ENCODE measurements at regions not wholly inside any gene's neighbourhood (a gene's known extent, or its start where the extent isn't known, plus 50 kb on each side); places are given as distances from the start of the nearest gene placed in this dataset.

DNA sequence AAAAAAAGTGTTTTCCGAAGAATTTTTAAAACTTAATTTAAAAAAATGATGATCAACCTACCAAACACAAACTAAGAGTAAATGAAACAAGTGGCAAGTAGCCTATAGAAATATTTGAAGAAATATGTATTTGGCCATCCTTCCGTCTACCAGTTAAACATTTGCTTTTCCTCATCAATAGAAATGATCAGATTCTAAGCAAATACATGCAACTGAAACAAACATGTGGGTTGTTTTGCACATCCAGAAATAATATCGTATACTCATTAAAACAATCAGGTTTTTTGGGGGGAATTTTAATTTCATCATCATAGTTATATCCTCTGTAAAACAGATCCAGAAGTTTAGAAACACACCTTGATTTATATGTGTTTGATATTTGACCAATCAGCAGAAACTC, 1011.7 kb downstream of the GATA3 start:
- Histone ChIP-seq H3K27me3 (no peaks in the 10 kb centered on the region), H3K9me3 (no peaks in the 10 kb centered on the region), H3K4me1 (no peaks in the 10 kb centered on the region), H3K4me3 (no peak overlapping the region), H3K36me3 (no peaks in the 10 kb centered on the region), H3K27ac (no peak overlapping the region)
- ATAC-seq (no peak), DNase-seq (no peak)
- TF ChIP-seq, protein P1, sequence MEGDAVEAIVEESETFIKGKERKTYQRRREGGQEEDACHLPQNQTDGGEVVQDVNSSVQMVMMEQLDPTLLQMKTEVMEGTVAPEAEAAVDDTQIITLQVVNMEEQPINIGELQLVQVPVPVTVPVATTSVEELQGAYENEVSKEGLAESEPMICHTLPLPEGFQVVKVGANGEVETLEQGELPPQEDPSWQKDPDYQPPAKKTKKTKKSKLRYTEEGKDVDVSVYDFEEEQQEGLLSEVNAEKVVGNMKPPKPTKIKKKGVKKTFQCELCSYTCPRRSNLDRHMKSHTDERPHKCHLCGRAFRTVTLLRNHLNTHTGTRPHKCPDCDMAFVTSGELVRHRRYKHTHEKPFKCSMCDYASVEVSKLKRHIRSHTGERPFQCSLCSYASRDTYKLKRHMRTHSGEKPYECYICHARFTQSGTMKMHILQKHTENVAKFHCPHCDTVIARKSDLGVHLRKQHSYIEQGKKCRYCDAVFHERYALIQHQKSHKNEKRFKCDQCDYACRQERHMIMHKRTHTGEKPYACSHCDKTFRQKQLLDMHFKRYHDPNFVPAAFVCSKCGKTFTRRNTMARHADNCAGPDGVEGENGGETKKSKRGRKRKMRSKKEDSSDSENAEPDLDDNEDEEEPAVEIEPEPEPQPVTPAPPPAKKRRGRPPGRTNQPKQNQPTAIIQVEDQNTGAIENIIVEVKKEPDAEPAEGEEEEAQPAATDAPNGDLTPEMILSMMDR (IDR thresholded peaks at IDR 0.05): no peak
- intact Hi-C loops (cut with DNase I): no loop called here

DNA sequence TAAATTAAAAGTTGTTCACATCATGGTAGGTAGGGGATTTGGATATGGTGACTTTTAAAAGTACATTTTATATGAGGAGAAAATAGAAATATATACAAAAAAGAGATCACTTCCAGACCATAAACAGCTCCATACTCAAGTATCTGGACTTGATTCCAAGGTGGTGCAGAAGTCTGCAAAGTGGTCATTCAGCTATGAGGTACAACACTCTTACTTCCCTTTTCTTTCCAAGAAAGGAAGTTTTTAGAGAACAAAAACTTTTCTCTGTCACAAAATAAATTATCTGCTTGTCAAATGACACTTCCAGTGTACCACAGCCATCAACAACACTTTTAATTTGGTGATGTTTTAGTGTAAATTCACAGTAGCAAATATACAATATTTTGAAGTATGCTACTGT, 1013.5 kb downstream of the GATA3 start:
- H3K27me3 ChIP-seq: no peaks in the 10 kb centered on the region
- no peak overlapping the region for H3K27ac ChIP-seq
- TF ChIP-seq, protein P1 (IDR thresholded peaks at IDR 0.05): no peak
- no peak for ATAC-seq
- no peaks in the 10 kb centered on the region for H3K36me3 ChIP-seq
- no peaks in the 10 kb centered on the region for H3K4me1 ChIP-seq
- no peaks in the 10 kb centered on the region for H3K9me3 ChIP-seq
- DNase-seq: no peak
- intact Hi-C loops (cut with DNase I): no loop called here
- no peak overlapping the region for H3K4me3 ChIP-seq

DNA sequence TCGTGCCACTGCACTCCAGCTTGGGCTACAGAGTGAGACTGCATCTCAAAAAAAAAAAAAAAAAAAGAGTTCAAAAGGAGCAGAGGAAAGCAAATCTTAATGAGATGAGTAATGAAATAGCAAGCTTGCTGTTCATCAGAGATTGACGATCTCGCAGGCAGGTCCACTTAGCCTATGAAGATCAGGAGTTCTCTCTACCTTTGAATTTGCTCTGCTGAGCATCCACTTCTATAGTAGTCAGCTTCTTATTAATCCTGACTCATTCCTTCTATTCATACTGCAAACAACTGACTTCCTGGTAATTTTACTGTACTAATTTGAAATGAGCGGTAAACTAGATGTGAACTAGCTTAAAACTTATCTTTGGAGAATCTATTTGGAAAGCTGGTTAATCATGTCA, 1014.6 kb downstream of the GATA3 start:
- no peaks in the 10 kb centered on the region for H3K27me3 ChIP-seq
- no peak overlapping the region for H3K4me3 ChIP-seq
- no peaks in the 10 kb centered on the region for H3K9me3 ChIP-seq
- intact Hi-C loops (cut with DNase I): no loop called here
- DNase-seq (no peak), ATAC-seq (no peak)
- no peak overlapping the region for H3K27ac ChIP-seq
- no peaks in the 10 kb centered on the region for H3K36me3 ChIP-seq
- TF ChIP-seq, protein P1 (IDR thresholded peaks at IDR 0.05): no peak
- no peaks in the 10 kb centered on the region for H3K4me1 ChIP-seq

DNA sequence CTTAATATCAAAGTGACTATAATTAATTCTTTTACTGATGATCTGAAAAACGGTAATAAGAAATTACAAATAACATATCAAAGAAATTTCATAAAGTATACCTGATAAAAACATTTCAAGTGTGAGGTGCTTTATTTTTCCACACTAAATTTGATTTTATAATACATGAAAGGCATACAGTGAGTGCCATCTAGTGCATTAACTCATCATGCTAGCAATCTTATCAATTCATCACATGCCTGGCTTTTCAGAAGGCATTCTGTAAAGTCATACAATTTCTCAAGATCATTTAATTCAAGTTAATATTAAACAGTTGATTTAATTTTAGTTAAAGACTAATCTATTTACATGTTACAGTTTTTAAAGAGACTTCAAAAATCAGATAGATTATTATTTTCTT, 1020.9 kb downstream of the GATA3 start:
- no peak overlapping the region for H3K27ac ChIP-seq
- H3K4me1 ChIP-seq: no peaks in the 10 kb centered on the region
- TF ChIP-seq, protein P1 (IDR thresholded peaks at IDR 0.05): no peak
- H3K9me3 ChIP-seq: no peaks in the 10 kb centered on the region
- intact Hi-C loops (cut with DNase I): no loop called here
- no peaks in the 10 kb centered on the region for H3K27me3 ChIP-seq
- H3K36me3 ChIP-seq: no peaks in the 10 kb centered on the region
- DNase-seq: no peak
- H3K4me3 ChIP-seq: no peak overlapping the region
- ATAC-seq: no peak

DNA sequence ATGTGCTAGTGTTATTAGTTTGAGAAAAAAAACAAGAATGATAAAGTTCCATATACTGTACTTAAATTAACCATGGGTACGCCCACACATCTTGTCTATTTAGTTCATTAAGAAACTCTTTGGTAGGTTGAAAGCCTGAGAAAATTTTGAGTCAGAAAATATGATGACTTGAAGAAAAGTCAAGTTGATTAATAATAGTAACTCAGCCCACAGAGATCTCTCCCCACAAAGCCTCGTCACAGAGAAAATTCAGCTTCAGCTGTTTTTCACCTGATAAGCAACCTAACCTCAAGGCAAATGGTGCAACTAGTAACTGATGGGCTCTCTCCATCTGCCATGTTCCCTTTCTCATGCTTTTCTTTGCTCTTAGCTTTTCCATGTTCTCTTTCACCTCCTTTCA, 1021.6 kb downstream of the GATA3 start:
- intact Hi-C loops (cut with DNase I): no loop called here
- ATAC-seq (no peak), DNase-seq (no peak)
- no peak overlapping the region for H3K4me3 ChIP-seq
- no peaks in the 10 kb centered on the region for H3K9me3 ChIP-seq
- no peaks in the 10 kb centered on the region for H3K4me1 ChIP-seq
- TF ChIP-seq, protein P1 (IDR thresholded peaks at IDR 0.05): no peak
- H3K36me3 ChIP-seq: no peaks in the 10 kb centered on the region
- no peak overlapping the region for H3K27ac ChIP-seq
- no peaks in the 10 kb centered on the region for H3K27me3 ChIP-seq

DNA sequence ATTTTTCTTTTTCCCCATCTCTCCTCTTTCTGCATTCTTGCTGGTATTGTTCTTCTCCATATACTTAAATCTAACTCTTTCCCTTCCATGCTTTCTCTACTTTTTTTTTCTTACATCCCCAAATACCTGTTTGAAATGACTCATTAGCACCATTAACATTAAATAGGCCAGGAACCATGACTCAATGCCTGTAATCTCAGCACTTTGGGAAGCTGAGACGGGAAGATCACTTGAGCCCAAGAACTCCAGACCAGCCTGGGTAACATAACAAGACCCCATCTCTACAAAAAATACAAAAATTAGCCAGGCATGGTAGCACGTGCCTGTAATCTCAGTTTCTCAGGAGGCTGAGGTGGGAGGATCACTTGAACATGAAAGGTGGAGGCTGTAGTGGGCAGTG, 1026.8 kb downstream of the GATA3 start:
- H3K9me3 ChIP-seq: no peaks in the 10 kb centered on the region
- no peak overlapping the region for H3K4me3 ChIP-seq
- no peaks in the 10 kb centered on the region for H3K27me3 ChIP-seq
- no peaks in the 10 kb centered on the region for H3K36me3 ChIP-seq
- TF ChIP-seq, protein P1 (IDR thresholded peaks at IDR 0.05): no peak
- no peak overlapping the region for H3K27ac ChIP-seq
- ATAC-seq: no peak
- no peak for DNase-seq
- intact Hi-C loops (cut with DNase I): no loop called here
- no peaks in the 10 kb centered on the region for H3K4me1 ChIP-seq
